SKM-1 (cell line): ENCODE measurements at regions not wholly inside any gene's neighbourhood (a gene's known extent, or its start where the extent isn't known, plus 50 kb on each side); places are given as distances from the start of the nearest gene placed in this dataset.

Experiments
- DNase-seq: peaks from one replicate; lab custom pipeline; 2025; ENCODE audit not compliant: unreplicated experiment; lab: John Stamatoyannopoulos, UW

DNA sequence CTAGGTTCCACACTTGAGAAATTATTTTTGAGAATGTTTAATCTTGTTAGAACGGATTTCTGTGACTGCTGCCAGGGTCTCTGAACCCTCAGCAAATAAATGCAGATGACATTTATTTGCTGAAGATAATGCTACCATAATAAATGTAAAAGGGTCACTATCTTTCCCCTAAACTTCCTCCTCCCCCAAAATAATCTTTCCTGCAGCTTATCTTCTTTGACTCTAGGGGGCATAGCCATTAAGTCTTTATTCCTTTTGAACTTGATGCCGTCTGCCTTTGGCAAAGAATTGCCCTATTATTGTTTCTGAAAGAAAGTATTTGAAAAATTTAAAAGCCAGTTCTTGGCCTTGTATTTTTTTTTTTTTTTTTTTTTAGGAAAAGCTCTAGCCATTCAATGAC, 63.6 kb upstream of the ACSL3 start:
- DNase-seq, result peak; percentile 14

DNA sequence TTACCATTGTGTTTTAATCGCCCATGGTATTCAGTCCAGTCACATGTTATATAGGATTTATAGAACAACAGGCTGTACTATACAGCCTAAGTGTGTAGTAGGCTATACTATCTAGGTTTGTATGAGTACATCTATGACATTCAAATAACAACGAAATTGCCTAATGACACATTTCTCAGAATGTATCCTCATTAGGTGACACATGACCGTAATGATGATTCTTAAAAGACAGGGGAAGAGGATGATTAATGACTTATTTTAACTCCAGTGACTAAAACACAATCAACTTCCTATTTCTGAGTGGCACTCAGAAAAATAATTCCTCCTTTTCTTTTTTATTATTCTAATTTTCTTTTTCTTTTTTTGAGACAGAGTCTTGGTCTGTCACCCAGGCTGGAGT, 63.0 kb upstream of the ACSL3 start:
- no peak for DNase-seq

DNA sequence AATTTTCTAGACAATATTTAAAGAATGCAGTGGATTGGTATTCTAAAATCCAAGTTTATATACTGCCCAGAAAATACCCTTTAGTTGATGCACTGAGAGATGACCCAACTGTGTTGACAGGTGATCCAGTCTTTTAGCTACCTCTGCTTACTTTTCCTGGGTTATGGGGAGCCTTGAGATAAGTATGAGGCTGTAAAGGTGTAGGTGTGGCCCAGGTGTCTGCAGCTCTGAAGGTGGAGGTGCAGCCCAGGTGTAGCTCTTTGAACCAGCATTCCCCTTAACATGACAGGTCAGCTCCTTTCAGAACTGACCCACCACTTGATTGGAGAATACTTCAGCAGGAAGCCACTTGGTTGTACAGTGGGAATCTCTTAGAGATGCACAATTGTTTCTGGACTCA, 62.3 kb upstream of the ACSL3 start:
- no peak for DNase-seq

DNA sequence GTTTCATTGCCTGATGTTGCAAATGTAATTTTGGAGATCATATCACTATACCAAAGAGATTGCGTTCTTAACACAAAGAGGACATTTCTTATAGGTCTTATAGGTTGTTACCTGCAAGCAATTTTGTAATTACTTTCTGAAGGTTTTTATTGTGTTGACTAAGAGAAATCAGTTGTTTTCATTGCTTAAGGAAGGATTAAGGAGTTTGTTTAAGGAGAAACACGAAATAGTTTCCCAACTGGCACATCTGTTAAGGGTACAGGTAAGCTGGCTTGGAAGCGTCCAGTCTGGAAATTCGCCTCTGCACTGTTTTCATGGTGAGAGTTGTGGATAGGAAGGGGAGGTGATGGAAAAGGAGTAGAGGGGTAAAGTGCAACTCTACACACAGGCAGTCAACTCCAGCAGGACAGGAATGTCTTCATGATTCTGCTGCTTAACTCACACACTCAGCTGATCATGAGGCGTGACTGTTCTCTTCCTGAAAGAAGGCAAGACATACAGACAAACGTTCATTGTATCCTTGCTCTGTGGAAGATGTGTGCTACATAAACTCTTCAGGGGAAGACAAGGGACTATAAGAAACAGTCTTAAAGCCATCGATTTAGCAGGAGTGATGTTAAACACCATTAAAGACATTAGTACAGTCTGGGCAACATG, 61.4 kb upstream of the ACSL3 start:
- no peak for DNase-seq

DNA sequence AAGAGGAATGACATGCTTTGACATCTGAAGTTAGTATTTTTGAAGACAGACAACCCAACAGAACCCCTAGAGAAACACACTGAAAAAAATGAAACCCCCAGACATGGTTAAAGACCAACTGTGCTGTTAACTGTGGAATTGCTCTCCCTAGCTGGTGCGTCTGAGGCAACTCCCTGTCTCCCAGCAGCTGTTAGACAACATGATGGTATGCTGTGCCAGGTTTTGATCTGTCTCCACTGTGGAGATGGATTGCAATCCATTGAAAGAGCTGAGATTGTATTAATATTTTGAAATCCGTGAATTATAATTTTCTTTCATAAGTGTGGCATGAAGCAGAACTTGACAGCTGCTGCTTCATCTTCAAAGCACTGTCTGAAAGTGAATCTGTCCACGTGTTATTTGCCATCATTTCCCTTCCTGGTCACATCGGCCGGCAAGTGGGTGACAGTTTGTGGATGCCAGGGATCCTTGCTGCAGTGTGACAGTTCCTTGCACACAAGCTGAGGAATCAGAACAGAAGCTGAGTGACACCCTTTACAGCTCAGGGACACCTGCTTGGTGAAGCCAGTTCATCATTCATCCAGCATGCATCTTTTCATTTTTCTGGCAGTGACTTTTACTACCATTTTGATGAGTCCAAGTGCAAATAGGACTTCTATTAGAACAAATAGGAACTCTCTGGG, 58.2 kb upstream of the ACSL3 start:
- DNase-seq, result no peak

DNA sequence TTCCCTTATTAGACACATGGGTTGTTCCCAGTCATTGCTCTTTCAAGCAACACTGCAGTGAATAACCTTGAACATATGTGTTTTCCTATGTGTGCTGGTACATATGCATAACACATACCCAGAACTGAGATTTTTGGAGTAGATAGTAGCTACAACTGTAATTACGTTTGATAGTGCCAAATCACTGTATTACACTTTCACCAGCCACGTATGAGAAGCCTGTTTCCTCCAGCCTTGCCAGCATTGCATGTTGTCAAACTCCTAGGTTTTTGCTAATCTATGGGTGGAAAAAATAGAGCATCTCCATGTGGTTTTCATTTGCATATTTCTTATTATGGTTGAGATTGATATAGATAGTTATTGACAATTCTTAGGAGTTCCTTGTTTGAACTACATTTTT, 56.5 kb upstream of the ACSL3 start:
- DNase-seq, result no peak

DNA sequence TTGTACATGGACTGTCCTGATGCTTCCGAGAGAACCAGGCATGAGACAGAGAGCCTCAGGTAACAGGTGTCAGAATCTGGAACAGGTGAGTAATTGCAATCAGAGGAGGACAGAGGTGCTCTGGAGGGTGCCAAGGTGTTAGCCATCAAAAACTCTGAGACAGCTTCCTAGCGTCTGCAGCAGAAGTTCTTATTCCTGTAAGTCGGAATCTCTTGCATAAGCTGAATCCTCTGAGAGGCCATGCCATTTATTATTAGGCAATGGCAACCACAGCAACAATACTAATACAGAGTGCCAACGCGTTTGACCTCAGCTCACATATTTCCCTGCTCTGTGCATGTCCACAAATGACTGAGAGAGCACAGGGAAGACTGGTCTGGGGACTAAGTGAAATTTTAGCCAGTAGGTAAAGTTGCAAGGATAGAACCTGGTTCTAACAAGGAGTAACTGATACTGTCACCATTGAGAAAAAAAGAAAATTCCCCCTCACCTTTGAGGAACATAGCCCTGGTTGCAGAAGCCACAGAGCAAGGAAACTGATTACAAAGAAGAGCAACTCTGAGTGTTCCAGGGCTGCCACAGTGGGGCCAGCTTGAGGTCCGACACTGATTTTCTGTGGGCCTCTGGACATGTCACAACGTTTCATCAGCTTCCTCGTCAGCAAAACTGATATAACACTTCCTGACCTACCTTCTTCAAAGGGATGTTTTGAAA, 55.1 kb upstream of the ACSL3 start:
- DNase-seq, result peak; percentile 62

DNA sequence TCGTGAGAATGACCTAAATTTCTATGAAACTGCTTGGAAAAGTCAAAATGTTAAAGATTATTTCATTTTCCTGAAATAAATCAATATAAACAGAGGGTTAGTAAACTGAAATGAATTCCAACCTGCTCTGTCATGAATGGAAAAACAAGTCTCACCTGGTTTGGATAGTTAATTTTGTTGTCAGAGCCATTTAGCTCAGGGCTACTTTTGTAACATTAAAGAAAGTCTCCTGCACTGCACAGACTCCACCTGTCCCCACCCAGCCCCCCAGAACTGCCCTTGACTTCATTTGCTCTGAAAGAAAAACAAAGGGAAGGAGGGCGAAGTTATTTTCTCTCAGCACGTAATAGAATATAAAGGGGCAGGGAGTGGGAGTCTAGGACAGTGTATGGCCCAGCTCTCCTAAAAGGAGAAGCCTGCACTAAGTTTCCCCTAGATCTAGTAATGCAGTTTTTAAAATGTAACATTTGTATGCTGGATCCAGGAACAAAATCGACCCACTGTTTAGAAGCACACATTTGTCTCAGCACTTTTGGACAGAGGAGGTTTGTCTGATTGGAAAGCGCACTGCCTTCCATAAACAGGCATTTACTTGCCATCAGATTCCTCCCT, 54.2 kb upstream of the ACSL3 start:
- DNase-seq, result no peak

DNA sequence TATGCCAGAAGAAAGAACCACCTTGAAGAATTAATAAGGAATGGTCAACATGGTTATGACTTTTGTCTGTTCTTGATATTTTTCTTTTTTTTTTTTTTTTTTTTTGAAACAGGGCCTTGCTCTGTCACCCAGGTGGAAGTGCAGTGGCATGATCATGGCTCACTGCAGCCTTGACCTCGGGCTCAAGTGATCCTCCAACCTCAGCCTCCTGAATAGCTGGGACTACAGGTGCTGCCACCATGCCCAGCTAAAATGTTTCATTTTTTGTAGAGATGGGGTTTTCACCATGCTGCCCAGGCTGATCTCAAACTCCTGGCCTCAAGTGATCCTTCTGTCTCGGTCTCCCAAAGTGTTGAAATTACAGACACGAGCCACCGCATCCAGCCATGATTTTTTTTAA, 53.4 kb upstream of the ACSL3 start:
- DNase-seq, result no peak

DNA sequence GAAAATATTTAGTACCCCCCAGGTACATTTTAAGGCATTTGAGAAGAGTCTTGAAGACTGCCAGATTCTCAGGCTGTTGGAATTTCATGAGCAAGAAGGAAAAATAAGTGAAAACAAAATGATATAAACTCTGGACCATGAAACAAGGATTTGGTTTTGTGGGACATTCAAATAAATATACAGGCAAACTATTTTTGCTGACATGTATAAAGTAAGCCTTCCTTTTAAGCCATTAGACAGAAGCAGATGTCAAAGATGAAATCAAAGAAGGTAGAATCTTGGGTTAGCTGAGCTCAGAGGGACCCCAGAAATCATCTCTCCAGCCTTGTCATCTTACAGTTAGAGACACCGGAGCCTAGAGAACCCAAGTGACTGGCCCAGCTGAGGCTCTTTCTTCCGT, 51.3 kb upstream of the ACSL3 start:
- DNase-seq, result no peak

DNA sequence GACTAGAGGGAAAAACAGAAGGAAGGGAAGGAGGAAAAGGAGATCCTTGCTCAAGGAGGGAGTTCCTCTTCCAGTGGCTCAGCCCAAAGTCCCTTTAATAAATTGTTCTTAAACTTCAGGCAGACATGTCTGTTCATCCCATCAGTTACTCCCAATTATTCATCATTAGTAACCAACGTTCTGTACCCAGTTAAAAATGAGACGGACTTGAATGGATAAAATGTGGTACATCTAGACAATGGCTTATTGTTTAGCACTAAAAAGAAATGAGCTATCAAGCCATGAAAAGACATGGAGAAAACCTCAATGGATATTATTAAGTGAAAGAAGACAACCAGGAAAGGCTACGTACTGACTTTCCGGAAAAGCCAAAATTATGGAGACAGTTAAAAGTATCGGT, 50.8 kb upstream of the ACSL3 start:
- no peak for DNase-seq
